SHP77 (cell line): ENCODE measurements at regions not wholly inside any gene's neighbourhood (a gene's known extent, or its start where the extent isn't known, plus 50 kb on each side); places are given as distances from the start of the nearest gene placed in this dataset.
"Not testable (repeated sequence)": the region's sequence is repeated elsewhere in the genome, so short reads cannot be mapped to it uniquely, and the experiment has no call there.

Experiments used
- DNase-seq, 2 experiments: peaks; one replicate each; lab custom pipeline; 2025; lab: John Stamatoyannopoulos, UW

DNA sequence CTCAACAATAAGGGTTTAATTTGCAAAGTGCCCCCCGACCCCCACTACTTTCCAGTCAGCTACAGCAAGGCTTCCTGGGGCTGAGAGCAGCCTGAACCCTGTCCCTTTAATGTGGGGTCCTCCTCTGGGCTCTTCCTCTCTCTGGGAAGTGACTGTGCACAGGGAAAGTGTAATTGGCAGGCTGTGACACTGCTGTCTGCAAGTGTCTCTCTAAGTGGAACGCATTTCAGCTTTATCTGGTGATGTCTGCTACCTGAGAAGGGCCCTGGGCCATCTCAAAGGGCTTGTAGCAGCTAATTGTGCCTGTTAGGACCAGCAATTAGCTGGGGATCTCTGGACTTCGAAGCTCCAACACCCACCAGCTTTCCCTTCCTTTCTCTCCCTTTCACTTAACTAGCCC lies 406.6 kb downstream of the TSHZ3 start:
- DNase-seq = no peak

DNA sequence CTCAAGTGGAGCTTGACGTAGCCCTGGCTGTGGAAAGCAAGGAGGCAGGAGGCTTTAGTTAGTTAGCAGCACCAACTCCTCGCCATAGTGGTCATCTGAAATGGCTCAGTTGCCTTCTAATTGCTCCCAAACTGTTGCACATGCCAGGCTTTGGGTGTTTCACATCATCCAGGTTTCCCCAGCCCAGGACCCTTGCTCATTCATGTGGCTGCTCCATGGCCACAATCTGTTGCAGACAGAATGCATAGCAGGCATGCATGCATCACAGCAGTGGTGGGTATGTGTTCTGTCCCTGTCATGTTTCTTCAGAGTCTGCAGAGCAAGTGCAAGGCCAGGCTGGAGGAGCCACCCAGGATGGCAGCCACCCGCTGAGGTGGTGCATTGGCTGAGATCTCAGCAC lies 407.6 kb downstream of the TSHZ3 start:
- no peak for DNase-seq

DNA sequence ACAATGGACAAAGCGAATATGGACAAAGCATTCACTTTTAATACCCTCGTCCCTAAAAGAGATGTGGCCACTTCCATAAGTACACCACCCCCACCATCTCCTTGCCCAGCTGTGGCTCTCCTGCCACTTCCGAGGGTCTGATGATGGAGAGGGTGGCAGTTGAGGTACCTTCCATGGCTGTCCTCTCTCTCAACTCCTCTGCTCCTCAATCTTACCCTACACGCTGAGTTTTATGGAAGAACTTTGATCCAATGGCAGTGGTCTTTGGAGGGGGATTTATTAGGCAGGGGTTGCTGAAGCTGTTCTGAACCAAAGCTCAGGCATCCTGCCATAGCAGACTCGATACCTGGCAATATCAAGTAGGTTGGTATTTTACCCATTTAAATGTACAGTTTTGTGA lies 413.0 kb downstream of the TSHZ3 start:
- DNase-seq = no peak

- DNase-seq = no peak
Observed at GRCh38 chr19:30935146-30935545, 414.1 kb downstream of the TSHZ3 start.

DNA sequence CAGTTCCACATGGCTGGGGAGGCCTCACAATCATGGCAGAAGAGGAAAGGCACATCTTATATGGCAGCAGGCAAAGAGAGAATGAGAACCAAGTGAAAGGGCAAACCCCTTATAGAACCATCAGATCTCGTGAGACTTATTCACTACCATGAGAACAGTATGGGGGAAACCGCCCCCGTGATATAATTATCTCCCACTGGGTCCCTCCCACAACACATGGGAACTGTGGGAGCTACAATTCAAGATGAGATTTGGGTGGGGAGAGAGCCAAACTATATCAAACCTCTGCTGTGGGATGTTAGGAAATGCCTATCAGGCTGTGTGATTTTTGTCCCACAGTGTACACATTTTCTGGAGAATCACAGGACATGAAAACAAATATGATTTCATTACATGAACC lies 415.8 kb downstream of the TSHZ3 start:
- DNase-seq = not testable (repeated sequence)

GRCh38 chr19:30932854-30933253 lies 416.4 kb downstream of the TSHZ3 start:
- no peak for DNase-seq

DNA sequence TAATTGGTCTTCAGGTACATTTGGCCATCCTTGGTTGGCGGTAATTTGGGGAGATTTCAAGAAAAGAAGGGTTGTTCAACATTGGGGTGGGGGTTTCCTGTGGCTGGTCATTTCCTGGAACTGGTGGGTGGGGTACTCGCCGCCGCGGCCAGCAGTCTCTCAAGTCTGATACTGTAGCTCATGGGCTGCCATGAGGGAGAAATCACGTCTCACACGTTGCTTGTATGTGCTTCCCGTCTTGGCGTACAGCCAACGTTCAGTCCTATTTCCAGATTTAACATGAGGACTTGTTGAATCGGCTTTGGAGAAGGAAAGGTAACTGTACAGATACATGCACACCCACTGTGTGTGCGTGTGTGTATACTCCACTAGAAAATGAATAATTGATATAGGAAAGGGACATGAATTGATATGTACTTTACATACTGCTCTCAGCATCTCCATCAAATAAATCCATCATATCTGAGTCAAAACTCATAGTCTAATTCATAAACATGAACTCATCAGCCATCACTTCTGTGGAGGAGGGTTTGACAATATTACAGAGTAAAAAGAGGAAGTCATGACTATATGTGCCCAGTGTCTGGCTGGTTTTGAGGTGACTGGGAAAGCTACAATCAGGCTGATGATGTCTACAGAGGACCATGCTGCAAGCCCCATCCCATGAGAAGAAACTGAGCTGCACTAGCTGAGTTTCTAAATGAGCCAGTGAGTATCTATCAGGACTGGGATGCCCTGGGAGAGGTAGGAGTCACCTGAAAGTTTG lies 418.1 kb downstream of the TSHZ3 start:
- DNase-seq = no peak

DNA sequence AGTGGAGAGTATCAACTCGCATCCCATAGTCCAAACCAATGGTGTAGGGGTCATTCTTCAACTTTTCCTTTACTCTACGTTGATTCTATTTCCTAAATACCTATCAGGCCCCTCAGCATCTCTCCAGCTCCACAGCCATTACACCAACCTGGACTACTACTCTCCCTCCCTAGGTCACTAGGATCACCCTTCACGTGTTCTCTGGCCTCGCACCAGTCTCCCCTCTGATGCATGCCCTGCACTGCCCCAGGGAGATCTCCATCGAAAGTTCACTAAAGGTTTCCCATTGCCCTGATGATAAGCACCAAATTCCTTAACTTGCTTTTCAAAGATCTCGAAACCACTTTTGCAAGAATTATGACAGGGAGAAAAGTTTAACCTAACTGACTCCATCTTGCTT lies 421.5 kb downstream of the TSHZ3 start:
- no peak for DNase-seq

- no peak for DNase-seq
Observed at GRCh38 chr19:30924670-30925069, 424.6 kb downstream of the TSHZ3 start.

DNA sequence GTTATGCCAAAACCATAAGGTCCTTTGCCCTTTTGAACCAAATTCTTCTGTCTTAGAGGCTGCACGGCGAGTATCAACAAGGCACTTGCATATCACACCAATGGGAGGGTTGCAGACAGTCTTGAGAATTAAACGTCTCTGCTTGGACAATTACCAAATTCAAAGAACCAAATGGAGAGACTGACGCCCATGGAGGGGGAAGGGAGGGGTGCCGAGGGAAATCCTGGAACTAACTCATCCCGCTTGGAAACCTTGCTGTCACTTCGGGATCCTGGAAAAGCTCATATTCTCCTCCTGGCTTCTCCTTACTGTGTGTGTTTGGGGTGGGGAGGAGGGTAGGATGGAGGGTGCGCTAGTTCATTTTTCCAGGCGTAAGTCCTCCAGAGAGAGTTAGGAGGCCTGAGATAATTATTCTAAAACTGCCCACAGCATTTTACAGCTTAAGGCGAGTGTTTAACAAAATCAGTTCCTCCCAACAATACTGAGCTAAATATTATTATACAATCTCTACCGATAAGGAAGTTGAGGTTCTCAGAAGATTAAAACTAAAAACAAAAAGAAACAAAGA lies 425.1 kb downstream of the TSHZ3 start:
- DNase-seq = no peak

- no peak for DNase-seq
Observed at GRCh38 chr19:30923621-30924020, 425.6 kb downstream of the TSHZ3 start.

- no peak for DNase-seq
Observed at GRCh38 chr19:30923096-30923495, 426.1 kb downstream of the TSHZ3 start.

DNA sequence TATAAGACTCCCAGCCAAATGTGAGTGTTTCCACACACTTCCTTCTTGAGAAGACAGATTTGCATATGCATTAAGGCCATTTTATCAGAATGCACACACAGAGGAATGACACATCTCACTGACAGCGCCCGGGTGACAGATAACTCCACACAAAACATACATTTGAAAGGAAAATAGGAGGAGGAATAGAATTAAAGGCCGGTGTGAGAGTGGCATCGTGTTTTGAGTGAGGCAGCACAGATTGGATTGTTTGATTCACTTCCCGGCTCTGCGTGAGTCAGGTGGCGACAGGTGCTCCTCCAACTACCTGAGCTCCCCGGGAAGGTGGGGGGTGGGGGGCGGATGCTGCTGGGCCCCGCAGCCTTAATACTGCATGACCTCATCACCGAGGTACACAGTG lies 429.0 kb downstream of the TSHZ3 start:
- DNase-seq = no peak

DNA sequence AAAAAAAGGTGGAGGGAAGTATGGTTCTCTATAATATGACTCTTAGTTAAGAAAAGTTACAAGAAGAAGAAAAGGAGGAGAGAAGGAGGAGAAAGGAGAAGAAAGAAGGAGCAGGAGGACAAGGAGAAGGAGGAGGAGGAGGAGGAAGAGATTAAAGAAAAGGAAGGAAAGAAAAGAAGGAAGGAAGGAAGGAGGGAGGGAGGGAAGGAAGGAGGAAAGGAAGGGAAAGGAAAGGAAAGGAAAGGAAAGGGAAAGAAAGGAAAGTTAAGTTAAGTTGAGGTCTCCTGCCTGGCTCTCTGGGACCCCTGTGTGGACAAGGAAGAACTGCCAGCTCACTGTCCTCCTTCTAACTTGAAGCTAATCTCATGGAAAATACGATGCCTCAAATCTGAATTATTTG lies 429.5 kb downstream of the TSHZ3 start:
- no peak for DNase-seq

- no peak for DNase-seq
Observed at GRCh38 chr19:30916238-30916637, 433.0 kb downstream of the TSHZ3 start.

DNA sequence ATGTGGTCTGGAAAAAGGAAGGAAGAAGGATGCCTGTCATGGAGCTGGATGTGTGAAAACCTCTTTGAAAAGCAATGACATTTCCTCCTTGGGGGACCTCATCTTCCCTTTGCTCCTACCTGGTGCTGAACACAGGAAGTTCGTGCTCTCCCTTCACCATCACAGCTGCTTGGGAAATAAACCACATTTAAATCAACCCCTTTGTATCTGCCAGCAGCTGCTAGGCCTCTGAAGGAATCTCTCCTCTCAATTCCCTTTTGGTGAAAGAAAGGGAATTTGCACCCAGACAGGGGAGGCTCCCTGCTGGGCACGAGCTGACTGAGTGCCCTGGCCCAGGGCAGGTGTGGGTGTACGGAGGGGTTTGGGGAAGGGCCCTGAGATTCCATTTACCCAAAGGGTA lies 437.7 kb downstream of the TSHZ3 start:
- no peak for DNase-seq

- no peak for DNase-seq
Observed at GRCh38 chr19:30910485-30911240, 438.6 kb downstream of the TSHZ3 start.

- DNase-seq = no peak
Observed at GRCh38 chr19:30909216-30909615, 440.0 kb downstream of the TSHZ3 start.

DNA sequence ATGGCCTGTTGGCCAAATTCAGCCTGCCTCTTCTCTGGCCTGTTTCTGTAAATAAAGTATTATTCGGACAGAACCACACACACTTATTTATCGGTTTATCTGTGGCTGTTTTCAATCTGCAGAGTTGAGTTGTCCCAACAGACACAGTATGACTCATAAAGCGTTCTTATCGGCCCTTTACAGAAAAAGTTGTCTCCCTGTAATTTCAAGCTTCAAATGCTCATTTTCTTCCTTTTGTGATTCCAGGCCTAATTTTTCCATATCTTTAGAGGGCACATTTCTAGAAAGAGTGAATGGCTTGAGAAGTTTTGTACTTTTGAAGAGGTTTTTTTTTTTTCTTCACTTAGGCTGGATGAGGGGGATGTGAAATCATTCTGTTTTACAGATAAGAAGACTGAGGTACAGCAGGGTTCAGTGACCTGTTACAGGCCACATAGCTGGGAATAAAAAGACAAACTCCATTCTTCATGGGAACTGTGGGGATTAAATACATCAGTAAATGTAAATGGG lies 440.9 kb downstream of the TSHZ3 start:
- DNase-seq = no peak

GRCh38 chr19:30906871-30907270 lies 442.4 kb downstream of the TSHZ3 start:
- DNase-seq = no peak

- no peak for DNase-seq
Observed at GRCh38 chr19:30900051-30900450, 449.2 kb downstream of the TSHZ3 start.

DNA sequence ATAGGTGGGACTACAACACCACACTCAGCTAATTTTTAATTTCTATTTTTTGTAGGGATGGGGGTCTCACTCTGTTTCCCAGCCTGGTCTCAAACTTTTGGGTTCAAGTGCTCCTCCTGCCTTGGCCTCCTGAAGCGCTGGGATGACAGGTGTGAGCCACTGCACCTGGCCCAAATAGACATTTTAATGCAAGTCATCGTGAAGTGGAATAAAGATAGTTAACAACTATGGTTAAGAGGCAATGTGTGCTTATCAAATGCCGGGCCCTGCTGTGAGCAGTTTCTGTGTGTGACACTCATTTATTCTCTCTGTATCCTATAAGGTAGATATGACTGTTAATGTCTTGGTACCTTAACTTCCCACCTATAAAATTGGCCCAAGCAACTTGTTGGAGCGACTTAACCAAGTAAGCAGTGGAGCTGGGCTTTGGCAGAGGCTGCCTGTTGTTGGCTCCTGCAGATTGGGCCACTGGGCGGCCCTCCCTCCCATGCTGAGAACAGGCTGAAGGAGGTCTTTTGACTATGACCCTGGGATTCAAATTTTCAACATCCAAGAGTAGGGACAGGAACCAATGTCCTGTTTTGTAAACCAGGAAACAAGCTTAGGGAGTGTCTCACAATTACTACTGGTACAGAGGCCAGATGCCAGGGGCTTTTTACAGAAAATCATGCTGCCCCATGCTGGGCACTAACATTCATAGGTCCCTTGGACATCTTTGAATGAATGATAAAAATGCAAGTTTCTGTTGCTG lies 450.7 kb downstream of the TSHZ3 start:
- DNase-seq = no peak
